Smooth muscle cell (in vitro differentiated cells): ENCODE measurements at regions not wholly inside any gene's neighbourhood (a gene's known extent, or its start where the extent isn't known, plus 50 kb on each side); places are given as distances from the start of the nearest gene placed in this dataset.

Experiments
- DNase-seq: peaks from one replicate; lab custom pipeline; 2025; ENCODE audit not compliant: unreplicated experiment; lab: John Stamatoyannopoulos, UW
- H2AFZ ChIP-seq: fragments of 200-600 bp; sonication (generic); 2 replicates; pipeline ENCODE4 v1.6.0; 2016; ENCODE audit warnings: antibody characterized with exemption, low read depth, mild to moderate bottlenecking
- H3F3A ChIP-seq: fragments of 200-600 bp; sonication (generic); 2 replicates; pipeline ENCODE4 v1.6.0; 2017; ENCODE audit warnings: antibody characterized with exemption, low read depth
- H3K27ac ChIP-seq: fragments of 200-600 bp; sonication (generic); 2 replicates; pipeline ENCODE4 v1.5.1; 2016; ENCODE audit warnings: low read depth, mild to moderate bottlenecking
- H3K27me3 ChIP-seq: fragments of 200-600 bp; sonication (generic); 2 replicates; pipeline ENCODE4 v1.6.1; 2016; ENCODE audit warnings: low read depth, mild to moderate bottlenecking
- H3K36me3 ChIP-seq: fragments of 200-600 bp; sonication (generic); 2 replicates; pipeline ENCODE4 v1.5.1; 2016; ENCODE audit warnings: low read depth
- H3K4me1 ChIP-seq: fragments of 200-600 bp; sonication (generic); 2 replicates; pipeline ENCODE4 v1.5.1; 2016; ENCODE audit warnings: low read depth
- H3K4me2 ChIP-seq: fragments of 200-600 bp; sonication (generic); 2 replicates; pipeline ENCODE4 v1.6.0; 2016; ENCODE audit warnings: mild to moderate bottlenecking
- H3K4me3 ChIP-seq: fragments of 200-600 bp; sonication (generic); 2 replicates; pipeline ENCODE4 v1.5.1; 2016; ENCODE audit warnings: mild to moderate bottlenecking
- H3K79me2 ChIP-seq: fragments of 200-600 bp; sonication (generic); 2 replicates; pipeline ENCODE4 v1.6.0; 2016; ENCODE audit warnings: low read depth, mild to moderate bottlenecking
- H3K9ac ChIP-seq: fragments of 200-600 bp; sonication (generic); 2 replicates; pipeline ENCODE4 v1.6.0; 2016; ENCODE audit warnings: low read depth
- H3K9me3 ChIP-seq: fragments of 200-600 bp; sonication (generic); replicated peaks from 2 replicates; pipeline ENCODE4 v1.5.1; 2016; ENCODE audit warnings: low read depth
- H4K20me1 ChIP-seq: fragments of 200-600 bp; sonication (generic); 2 replicates; pipeline ENCODE4 v1.6.0; 2016; ENCODE audit warnings: low read depth
- CTCF ChIP-seq: fragments of 200-600 bp; sonication (generic); IDR thresholded peaks from 2 replicates; pipeline ENCODE4 v1.5.1; 2017; ENCODE audit warnings: borderline replicate concordance, mild to moderate bottlenecking, antibody characterized with exemption; ENCODE audit not compliant: insufficient read depth, poor library complexity, severe bottlenecking
- WGBS: methylation state at CpG from one replicate; pipeline ENCODE4 v1.1.7; 2016; ENCODE audit warnings: low lambda C conversion rate; 5-methylcytosine and 5-hydroxymethylcytosine counted together

GRCh38 chr11:127859941-127860354 is 727.4 kb downstream of the ETS1 start:
- no peak for TF ChIP-seq CTCF
- no peak for DNase-seq
- Histone ChIP-seq H4K20me1 (no peaks in the 10 kb centered on the region), H3F3A (no peaks in the 10 kb centered on the region), H3K4me3 (no peak overlapping the region), H3K4me2 (no peak overlapping the region), H3K4me1 (no peaks in the 10 kb centered on the region), H3K36me3 (no peaks in the 10 kb centered on the region), H3K27me3 (no peaks in the 10 kb centered on the region), H2AFZ (no peak overlapping the region), H3K9ac (no peak overlapping the region), H3K79me2 (no peaks in the 10 kb centered on the region), H3K27ac (no peak overlapping the region), H3K9me3 (no peaks in the 10 kb centered on the region)
- 65% methylated on average over 6 of the region's 6 CpGs for WGBS

GRCh38 chr11:127844876-127845275 is 742.5 kb downstream of the ETS1 start:
- Histone ChIP-seq H3K27me3 (no peaks in the 10 kb centered on the region), H2AFZ (no peak overlapping the region), H3K79me2 (no peaks in the 10 kb centered on the region), H3K9ac (no peak overlapping the region), H3K36me3 (no peaks in the 10 kb centered on the region), H3K4me1 (no peaks in the 10 kb centered on the region), H3K9me3 (no peaks in the 10 kb centered on the region), H3K27ac (no peak overlapping the region), H3K4me3 (no peak overlapping the region), H4K20me1 (no peaks in the 10 kb centered on the region), H3F3A (no peaks in the 10 kb centered on the region), H3K4me2 (no peak overlapping the region)
- no peak for TF ChIP-seq CTCF
- 90% methylated on average over 4 of the region's 4 CpGs for WGBS
- no peak for DNase-seq

GRCh38 chr11:127843483-127844396 is 743.6 kb downstream of the ETS1 start:
- H3K4me2 ChIP-seq = no peak overlapping the region
- no peaks in the 10 kb centered on the region for H3K79me2 ChIP-seq
- DNase-seq = peak; percentile 8
- no peak overlapping the region for H3K4me3 ChIP-seq
- no peak overlapping the region for H3K27ac ChIP-seq
- no peak overlapping the region for H3K9ac ChIP-seq
- no peaks in the 10 kb centered on the region for H3K9me3 ChIP-seq
- no peaks in the 10 kb centered on the region for H3K36me3 ChIP-seq
- H2AFZ ChIP-seq = no peak overlapping the region
- peak; percentile 78 for TF ChIP-seq CTCF
- H3F3A ChIP-seq = no peaks in the 10 kb centered on the region
- no peaks in the 10 kb centered on the region for H4K20me1 ChIP-seq
- no peaks in the 10 kb centered on the region for H3K4me1 ChIP-seq
- WGBS = 38% methylated on average over 12 of the region's 12 CpGs
- no peaks in the 10 kb centered on the region for H3K27me3 ChIP-seq

- no peak overlapping the region for H3K4me2 ChIP-seq
- no peak for TF ChIP-seq CTCF
- no peaks in the 10 kb centered on the region for H3K27me3 ChIP-seq
- no peak overlapping the region for H3K4me3 ChIP-seq
- H3K79me2 ChIP-seq = no peaks in the 10 kb centered on the region
- DNase-seq = no peak
- no peaks in the 10 kb centered on the region for H3F3A ChIP-seq
- H2AFZ ChIP-seq = no peak overlapping the region
- no peak overlapping the region for H3K27ac ChIP-seq
- no peak overlapping the region for H3K9ac ChIP-seq
- WGBS = 68% methylated on average over 4 of the region's 4 CpGs
- no peaks in the 10 kb centered on the region for H3K4me1 ChIP-seq
- no peaks in the 10 kb centered on the region for H3K9me3 ChIP-seq
- H4K20me1 ChIP-seq = no peaks in the 10 kb centered on the region
- no peaks in the 10 kb centered on the region for H3K36me3 ChIP-seq
These were observed 762.2 kb downstream of the ETS1 start for GRCh38 chr11:127825183-127825582.
